Liver (tissue), 8 donors: ENCODE measurements at regions not wholly inside any gene's neighbourhood (a gene's known extent, or its start where the extent isn't known, plus 50 kb on each side); places are given as distances from the start of the nearest gene placed in this dataset.

Source experiments
- DNase-seq: peaks from one replicate; pipeline ENCODE4 v3.0.0-alpha.2; 2017; ENCODE audit warnings: low spot score
- H3K27ac ChIP-seq, 2 donors: one replicate each; pipeline ENCODE4 v1.7.0; 2013; ENCODE audit warnings: inconsistent platforms in 2 of 2, low read length in 2 of 2, control low read depth in 1 of 2, low read depth in 1 of 2, mild to moderate bottlenecking in 1 of 2
- H3K27me3 ChIP-seq, 4 donors: one replicate each; pipeline versions ENCODE4 v1.6.1 to v1.7.0; 2013; ENCODE audit warnings: low read length in 3 of 4, inconsistent platforms in 1 of 4, mild to moderate bottlenecking in 1 of 4, moderate library complexity in 1 of 4; ENCODE audit not compliant: control insufficient read depth in 4 of 4, insufficient read depth in 4 of 4
- H3K36me3 ChIP-seq, 4 donors: one replicate each; pipeline versions ENCODE4 v1.6.1 to v1.7.0; 2013; ENCODE audit warnings: low read length in 3 of 4, mild to moderate bottlenecking in 3 of 4, low read depth in 1 of 4, moderate library complexity in 1 of 4; ENCODE audit not compliant: control insufficient read depth in 4 of 4, insufficient read depth in 3 of 4
- H3K4me1 ChIP-seq, 4 donors: one replicate each; pipeline versions ENCODE4 v1.6.1 to v1.7.0; 2013; ENCODE audit warnings: low read length in 3 of 4, mild to moderate bottlenecking in 3 of 4, moderate library complexity in 1 of 4; ENCODE audit not compliant: control insufficient read depth in 4 of 4, insufficient read depth in 4 of 4
- H3K4me3 ChIP-seq, 3 donors: one replicate each; pipeline versions ENCODE4 v1.6.1 to v1.7.0; 2013; ENCODE audit warnings: low read length in 3 of 3, control low read depth in 1 of 3, low read depth in 1 of 3, mild to moderate bottlenecking in 1 of 3
- H3K9ac ChIP-seq, 2 donors: one replicate each; pipeline ENCODE4 v1.7.0; 2013; ENCODE audit warnings: low read length in 2 of 2, mild to moderate bottlenecking in 2 of 2, moderate library complexity in 2 of 2, control low read depth in 1 of 2, low read depth in 1 of 2
- H3K9me3 ChIP-seq, 4 donors: one replicate each; pipeline versions ENCODE4 v1.6.1 to v1.7.0; 2013; ENCODE audit warnings: low read length in 3 of 4; ENCODE audit not compliant: control insufficient read depth in 4 of 4
- EGR1 ChIP-seq, 2 donors: IDR thresholded peaks; 2 replicates each; pipeline ENCODE4 v1.6.1; 2016 to 2018; ENCODE audit warnings: antibody characterized with exemption in 2 of 2, low read depth in 2 of 2
- FOXA1 ChIP-seq: IDR thresholded peaks from 2 replicates; pipeline ENCODE4 v1.6.1; 2016; ENCODE audit warnings: antibody characterized with exemption
- GABPA ChIP-seq, 2 donors: IDR thresholded peaks in 1 of 2; conservative IDR thresholded peaks in 1 of 2; 2 replicates each; pipeline ENCODE4 v1.6.1; 2016; ENCODE audit warnings: antibody characterized with exemption in 2 of 2, mild to moderate bottlenecking in 1 of 2, moderate library complexity in 1 of 2
- HNF4A ChIP-seq, 2 donors: conservative IDR thresholded peaks; 2 replicates each; pipeline ENCODE4 v1.6.1; 2016; ENCODE audit warnings: antibody characterized with exemption in 2 of 2, mild to moderate bottlenecking in 2 of 2
- HNF4G ChIP-seq: IDR thresholded peaks from 2 replicates; pipeline ENCODE4 v1.6.1; 2016; ENCODE audit warnings: antibody characterized with exemption
- JUND ChIP-seq, 2 donors: IDR thresholded peaks; 2 replicates each; pipeline ENCODE4 v1.6.1; 2016; ENCODE audit warnings: antibody characterized with exemption in 2 of 2
- RAD21 ChIP-seq, 2 donors: IDR thresholded peaks; 2 replicates each; pipeline ENCODE4 v1.6.1; 2016; ENCODE audit warnings: antibody characterized with exemption in 2 of 2, mild to moderate bottlenecking in 2 of 2
- RXRA ChIP-seq, 2 donors: IDR thresholded peaks; 2 replicates each; pipeline ENCODE4 v1.6.1; 2017 to 2018; ENCODE audit warnings: antibody characterized with exemption in 2 of 2, mild to moderate bottlenecking in 1 of 2
- SP1 ChIP-seq: IDR thresholded peaks from 2 replicates; pipeline ENCODE4 v1.6.1; 2018; ENCODE audit warnings: antibody characterized with exemption, mild to moderate bottlenecking
- TAF1 ChIP-seq: conservative IDR thresholded peaks from 2 replicates; pipeline ENCODE4 v1.6.1; 2016; ENCODE audit warnings: antibody characterized with exemption, mild to moderate bottlenecking
- YY1 ChIP-seq: IDR thresholded peaks from 2 replicates; pipeline ENCODE4 v1.6.1; 2016; ENCODE audit warnings: antibody characterized with exemption, mild to moderate bottlenecking
- WGBS: extraction: QIAGEN DNeasy Blood & Tissue Kit; methylation state at CpG from one replicate; pipeline ENCODE4 v1.1.7; 2013; 5-methylcytosine and 5-hydroxymethylcytosine counted together
- TF ChIP-seq, protein P1 (sequence below): IDR thresholded peaks from 2 replicates; pipeline ENCODE4 v1.6.1; 2016; ENCODE audit warnings: antibody characterized with exemption
- TF ChIP-seq, protein P2 (sequence below): fragments of 150-350 bp; IDR thresholded peaks from 2 replicates; pipeline ENCODE4 v1.5.1; 2017; ENCODE audit warnings: improper control_type of control experiment, low read depth, low read length; ENCODE audit not compliant: missing input control
- TF ChIP-seq, protein P3 (sequence below): IDR thresholded peaks from 2 replicates; pipeline ENCODE4 v1.6.1; 2016; ENCODE audit warnings: antibody characterized with exemption, mild to moderate bottlenecking
- TF ChIP-seq, protein P4 (sequence below): IDR thresholded peaks from 2 replicates; pipeline ENCODE4 v1.6.1; 2016; ENCODE audit warnings: antibody characterized with exemption
- donor health status: healthy.
- donor health status: healthy.
- donor health status: healthy.
- donor health status: healthy.
- donor health status: healthy.

GRCh38 chr18:30712383-30712782 is 330.2 kb downstream of the DSC3 start:
- H3K27ac ChIP-seq: no peak overlapping the region
- WGBS: 77% methylated on average over 3 of the region's 3 CpGs
- H3K27me3 ChIP-seq: no peaks in the 10 kb centered on the region
- no peaks in the 10 kb centered on the region for H3K9me3 ChIP-seq
- DNase-seq: no peak
- H3K36me3 ChIP-seq: no peaks in the 10 kb centered on the region
- H3K9ac ChIP-seq: no peak overlapping the region
- TF ChIP-seq TAF1 (no peak), HNF4A (conservative IDR thresholded peaks at IDR 0.05) (no peak), FOXA1 (no peak), GABPA (IDR thresholded peaks at IDR 0.05 in 1 of 2, conservative IDR thresholded peaks at IDR 0.05 in 1 of 2) (no peak), RAD21 (IDR thresholded peaks at IDR 0.05) (no peak), SP1 (no peak), EGR1 (IDR thresholded peaks at IDR 0.05; ENCODE audit: low read depth in 2 of 2) (no peak), RXRA (IDR thresholded peaks at IDR 0.05) (no peak), JUND (IDR thresholded peaks at IDR 0.05) (no peak), YY1 (no peak)
- TF ChIP-seq, protein P1, sequence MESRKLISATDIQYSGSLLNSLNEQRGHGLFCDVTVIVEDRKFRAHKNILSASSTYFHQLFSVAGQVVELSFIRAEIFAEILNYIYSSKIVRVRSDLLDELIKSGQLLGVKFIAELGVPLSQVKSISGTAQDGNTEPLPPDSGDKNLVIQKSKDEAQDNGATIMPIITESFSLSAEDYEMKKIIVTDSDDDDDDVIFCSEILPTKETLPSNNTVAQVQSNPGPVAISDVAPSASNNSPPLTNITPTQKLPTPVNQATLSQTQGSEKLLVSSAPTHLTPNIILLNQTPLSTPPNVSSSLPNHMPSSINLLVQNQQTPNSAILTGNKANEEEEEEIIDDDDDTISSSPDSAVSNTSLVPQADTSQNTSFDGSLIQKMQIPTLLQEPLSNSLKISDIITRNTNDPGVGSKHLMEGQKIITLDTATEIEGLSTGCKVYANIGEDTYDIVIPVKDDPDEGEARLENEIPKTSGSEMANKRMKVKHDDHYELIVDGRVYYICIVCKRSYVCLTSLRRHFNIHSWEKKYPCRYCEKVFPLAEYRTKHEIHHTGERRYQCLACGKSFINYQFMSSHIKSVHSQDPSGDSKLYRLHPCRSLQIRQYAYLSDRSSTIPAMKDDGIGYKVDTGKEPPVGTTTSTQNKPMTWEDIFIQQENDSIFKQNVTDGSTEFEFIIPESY: no peak
- no peaks in the 10 kb centered on the region for H3K4me1 ChIP-seq
- no peak overlapping the region for H3K4me3 ChIP-seq

GRCh38 chr18:30709595-30709994 is 332.9 kb downstream of the DSC3 start:
- 32% methylated on average over 1 of the region's 1 CpG for WGBS
- no peak for TF ChIP-seq EGR1 (IDR thresholded peaks at IDR 0.05; ENCODE audit: low read depth in 2 of 2)
- no peak for TF ChIP-seq SP1
- no peak for TF ChIP-seq RAD21 (IDR thresholded peaks at IDR 0.05)
- no peak for TF ChIP-seq HNF4A (conservative IDR thresholded peaks at IDR 0.05)
- TF ChIP-seq, protein P2, sequence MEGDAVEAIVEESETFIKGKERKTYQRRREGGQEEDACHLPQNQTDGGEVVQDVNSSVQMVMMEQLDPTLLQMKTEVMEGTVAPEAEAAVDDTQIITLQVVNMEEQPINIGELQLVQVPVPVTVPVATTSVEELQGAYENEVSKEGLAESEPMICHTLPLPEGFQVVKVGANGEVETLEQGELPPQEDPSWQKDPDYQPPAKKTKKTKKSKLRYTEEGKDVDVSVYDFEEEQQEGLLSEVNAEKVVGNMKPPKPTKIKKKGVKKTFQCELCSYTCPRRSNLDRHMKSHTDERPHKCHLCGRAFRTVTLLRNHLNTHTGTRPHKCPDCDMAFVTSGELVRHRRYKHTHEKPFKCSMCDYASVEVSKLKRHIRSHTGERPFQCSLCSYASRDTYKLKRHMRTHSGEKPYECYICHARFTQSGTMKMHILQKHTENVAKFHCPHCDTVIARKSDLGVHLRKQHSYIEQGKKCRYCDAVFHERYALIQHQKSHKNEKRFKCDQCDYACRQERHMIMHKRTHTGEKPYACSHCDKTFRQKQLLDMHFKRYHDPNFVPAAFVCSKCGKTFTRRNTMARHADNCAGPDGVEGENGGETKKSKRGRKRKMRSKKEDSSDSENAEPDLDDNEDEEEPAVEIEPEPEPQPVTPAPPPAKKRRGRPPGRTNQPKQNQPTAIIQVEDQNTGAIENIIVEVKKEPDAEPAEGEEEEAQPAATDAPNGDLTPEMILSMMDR: no peak
- TF ChIP-seq, protein P3, sequence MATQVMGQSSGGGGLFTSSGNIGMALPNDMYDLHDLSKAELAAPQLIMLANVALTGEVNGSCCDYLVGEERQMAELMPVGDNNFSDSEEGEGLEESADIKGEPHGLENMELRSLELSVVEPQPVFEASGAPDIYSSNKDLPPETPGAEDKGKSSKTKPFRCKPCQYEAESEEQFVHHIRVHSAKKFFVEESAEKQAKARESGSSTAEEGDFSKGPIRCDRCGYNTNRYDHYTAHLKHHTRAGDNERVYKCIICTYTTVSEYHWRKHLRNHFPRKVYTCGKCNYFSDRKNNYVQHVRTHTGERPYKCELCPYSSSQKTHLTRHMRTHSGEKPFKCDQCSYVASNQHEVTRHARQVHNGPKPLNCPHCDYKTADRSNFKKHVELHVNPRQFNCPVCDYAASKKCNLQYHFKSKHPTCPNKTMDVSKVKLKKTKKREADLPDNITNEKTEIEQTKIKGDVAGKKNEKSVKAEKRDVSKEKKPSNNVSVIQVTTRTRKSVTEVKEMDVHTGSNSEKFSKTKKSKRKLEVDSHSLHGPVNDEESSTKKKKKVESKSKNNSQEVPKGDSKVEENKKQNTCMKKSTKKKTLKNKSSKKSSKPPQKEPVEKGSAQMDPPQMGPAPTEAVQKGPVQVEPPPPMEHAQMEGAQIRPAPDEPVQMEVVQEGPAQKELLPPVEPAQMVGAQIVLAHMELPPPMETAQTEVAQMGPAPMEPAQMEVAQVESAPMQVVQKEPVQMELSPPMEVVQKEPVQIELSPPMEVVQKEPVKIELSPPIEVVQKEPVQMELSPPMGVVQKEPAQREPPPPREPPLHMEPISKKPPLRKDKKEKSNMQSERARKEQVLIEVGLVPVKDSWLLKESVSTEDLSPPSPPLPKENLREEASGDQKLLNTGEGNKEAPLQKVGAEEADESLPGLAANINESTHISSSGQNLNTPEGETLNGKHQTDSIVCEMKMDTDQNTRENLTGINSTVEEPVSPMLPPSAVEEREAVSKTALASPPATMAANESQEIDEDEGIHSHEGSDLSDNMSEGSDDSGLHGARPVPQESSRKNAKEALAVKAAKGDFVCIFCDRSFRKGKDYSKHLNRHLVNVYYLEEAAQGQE: no peak
- no peak for TF ChIP-seq JUND (IDR thresholded peaks at IDR 0.05)
- no peak for TF ChIP-seq YY1
- TF ChIP-seq RXRA (IDR thresholded peaks at IDR 0.05): no peak
- TF ChIP-seq, protein P4, sequence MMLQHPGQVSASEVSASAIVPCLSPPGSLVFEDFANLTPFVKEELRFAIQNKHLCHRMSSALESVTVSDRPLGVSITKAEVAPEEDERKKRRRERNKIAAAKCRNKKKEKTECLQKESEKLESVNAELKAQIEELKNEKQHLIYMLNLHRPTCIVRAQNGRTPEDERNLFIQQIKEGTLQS: no peak
- TF ChIP-seq, protein P1: no peak
- TF ChIP-seq GABPA (IDR thresholded peaks at IDR 0.05 in 1 of 2, conservative IDR thresholded peaks at IDR 0.05 in 1 of 2): no peak
- TF ChIP-seq TAF1: no peak
- no peak for TF ChIP-seq HNF4G
- H3K36me3 ChIP-seq: no peaks in the 10 kb centered on the region

More at GRCh38 chr18:30709595-30709994, 332.9 kb downstream of the DSC3 start:
- no peak overlapping the region for H3K27ac ChIP-seq
- no peak overlapping the region for H3K9ac ChIP-seq
- H3K27me3 ChIP-seq: no peaks in the 10 kb centered on the region
- H3K4me3 ChIP-seq: no peak overlapping the region
- no peaks in the 10 kb centered on the region for H3K9me3 ChIP-seq
- no peak for DNase-seq
- no peaks in the 10 kb centered on the region for H3K4me1 ChIP-seq
